Kidney glomerular epithelial cell (primary cell): ENCODE measurements at regions not wholly inside any gene's neighbourhood (a gene's known extent, or its start where the extent isn't known, plus 50 kb on each side); places are given as distances from the start of the nearest gene placed in this dataset.
"Not testable (repeated sequence)": the region's sequence is repeated elsewhere in the genome, so short reads cannot be mapped to it uniquely, and the experiment has no call there.

Experiments used
- DNase-seq: peaks from one replicate; lab custom pipeline; 2025; lab: John Stamatoyannopoulos, UW

DNA sequence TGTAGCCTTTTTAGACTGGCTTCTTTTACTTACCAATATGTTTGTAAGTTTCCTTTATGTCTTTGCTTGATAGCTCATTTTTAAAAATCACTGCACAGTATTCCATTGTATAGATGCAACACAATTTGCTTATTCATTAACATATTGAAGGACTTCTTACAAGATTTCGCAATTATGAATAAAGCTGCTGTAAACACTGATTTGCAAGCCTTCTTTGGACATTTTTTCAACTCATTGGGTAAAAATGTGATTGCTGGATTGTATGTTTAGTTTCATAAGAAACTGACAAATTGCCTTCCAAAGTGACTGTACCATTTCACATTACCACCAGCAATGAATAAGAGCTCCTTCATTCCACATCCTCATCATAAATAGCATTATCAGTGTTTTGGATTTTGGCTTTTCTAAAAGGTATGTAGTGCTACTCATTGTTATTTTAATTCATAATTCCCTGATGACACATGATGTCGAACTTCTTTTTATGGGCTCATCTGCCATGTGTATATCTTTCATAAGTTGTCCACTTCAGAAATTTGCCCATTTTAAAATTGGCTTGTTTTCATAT is 80.7 kb downstream of the TFAP2B start:
- no peak for DNase-seq

GRCh38 chr6:50902260-50902659 is 83.6 kb downstream of the TFAP2B start:
- no peak for DNase-seq

DNA sequence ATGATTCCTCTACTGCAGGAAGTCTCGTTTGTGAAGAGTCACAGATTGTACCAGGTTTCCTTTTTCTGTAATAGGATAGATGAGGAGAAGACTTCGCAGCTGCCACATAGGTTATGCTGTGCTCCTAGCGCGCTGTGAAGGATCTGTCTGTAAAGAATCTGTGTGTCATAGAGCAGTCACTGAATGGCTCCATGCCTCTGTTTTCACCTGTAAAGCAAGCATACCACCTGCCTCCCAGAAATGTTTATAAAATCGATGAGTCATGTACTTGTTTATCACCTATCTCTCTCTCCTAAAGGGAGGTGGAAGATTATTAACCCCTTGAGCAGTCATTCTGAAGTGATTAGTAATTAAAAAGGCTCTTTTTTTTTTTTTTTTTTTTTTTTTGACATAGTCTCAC is 86.6 kb downstream of the TFAP2B start:
- no peak for DNase-seq

GRCh38 chr6:50907565-50907964 is 88.9 kb downstream of the TFAP2B start:
- DNase-seq = no peak

DNA sequence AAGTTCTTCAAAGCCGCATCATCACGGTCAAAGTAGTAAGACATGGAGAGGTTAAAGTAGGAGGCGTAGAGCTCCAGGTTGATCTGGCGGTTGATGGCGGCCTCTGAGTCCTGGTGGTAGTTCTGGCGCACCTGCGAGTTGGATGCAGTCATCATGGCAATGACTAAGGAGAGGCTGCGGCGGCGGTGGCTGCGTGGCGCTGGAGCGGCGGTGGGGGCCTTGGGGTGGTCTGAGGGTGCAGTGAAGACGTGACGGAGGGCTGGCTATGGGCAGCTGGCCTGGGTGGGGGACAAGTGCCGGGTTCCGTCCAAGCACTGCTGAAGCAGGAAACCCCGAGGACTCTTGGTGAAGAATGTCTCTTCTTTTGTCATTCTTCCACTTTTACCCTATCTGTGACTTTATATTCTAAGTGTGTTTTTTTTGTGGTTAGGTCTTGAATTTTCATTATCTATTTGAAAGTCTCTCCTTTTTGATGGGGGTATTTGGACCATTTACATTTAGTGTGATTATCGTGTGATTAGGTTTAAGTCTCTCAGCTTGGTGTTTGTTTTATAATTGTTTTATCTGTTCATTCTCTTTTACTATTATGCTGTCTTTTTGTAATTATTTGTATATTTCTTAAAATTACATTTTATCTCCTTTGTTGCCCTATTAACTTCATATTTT is 94.6 kb downstream of the TFAP2B start:
- DNase-seq = no peak

GRCh38 chr6:50921378-50921777 is 102.7 kb downstream of the TFAP2B start:
- DNase-seq = not testable (repeated sequence)

DNA sequence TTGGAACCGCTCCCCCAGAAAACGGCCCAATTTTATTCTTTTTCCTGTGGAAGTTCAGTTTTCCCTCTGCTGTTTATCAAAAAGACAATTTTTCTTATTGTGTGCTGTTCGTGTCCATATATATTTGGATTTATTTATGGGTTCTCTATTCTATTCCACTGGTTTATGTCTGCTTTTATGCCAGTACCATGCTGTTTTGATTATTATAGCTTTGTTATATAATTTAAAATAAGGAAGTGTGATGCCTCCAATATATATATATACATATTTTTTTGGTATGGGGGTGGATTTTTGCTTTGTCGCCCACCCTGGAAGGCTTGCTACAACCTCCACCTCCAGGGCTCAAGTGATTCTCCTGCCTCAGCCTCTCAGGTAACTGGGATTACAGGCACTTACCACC is 103.3 kb downstream of the TFAP2B start:
- no peak for DNase-seq

DNA sequence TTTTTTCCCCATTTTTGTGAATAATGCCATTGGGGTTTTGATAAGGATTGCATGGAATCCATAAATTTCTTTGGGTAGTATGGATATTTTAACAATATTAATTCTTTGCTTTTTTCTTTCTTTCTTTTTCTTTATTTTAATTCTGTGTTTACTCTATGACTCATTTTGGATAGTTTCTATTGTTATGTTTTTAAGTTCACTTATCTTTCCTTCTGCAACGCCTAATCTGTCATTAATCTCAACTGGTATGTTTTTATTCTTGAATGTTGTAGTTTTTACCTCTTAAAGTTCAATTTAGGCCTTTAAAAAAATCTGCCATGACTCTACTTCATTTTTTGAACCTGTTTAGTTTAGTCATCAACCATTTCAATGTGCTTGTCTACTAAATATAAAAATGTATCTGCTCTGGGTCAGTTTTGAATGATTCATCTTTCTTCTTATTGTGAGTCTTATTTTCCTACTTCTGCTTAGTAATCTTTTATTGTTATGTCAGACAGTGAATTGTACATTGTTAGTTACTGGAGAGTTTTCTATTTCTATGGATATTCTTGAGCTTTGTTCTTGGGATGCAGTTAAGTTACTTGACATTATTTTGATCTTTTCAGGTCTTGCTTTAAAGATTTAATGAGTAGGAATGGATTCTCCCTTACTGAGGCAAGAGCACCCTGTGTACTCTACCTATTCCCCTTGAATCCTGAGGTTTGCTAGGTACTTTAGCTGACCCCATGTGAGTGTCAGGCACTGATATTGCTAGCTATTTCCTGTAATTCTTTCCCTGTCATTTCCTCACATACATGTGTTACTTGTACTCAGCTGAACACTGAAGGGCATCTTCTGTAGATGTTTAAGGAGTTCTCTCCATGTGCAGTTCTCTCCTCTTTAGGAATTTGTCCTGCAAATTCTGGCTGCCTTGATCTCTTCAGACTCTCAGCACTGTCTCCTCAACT is 104.2 kb downstream of the TFAP2B start:
- DNase-seq = no peak

- DNase-seq = no peak
Observed at GRCh38 chr6:50924758-50925157, 106.1 kb downstream of the TFAP2B start.

- DNase-seq = no peak
Observed at GRCh38 chr6:50925548-50925947, 106.9 kb downstream of the TFAP2B start.

DNA sequence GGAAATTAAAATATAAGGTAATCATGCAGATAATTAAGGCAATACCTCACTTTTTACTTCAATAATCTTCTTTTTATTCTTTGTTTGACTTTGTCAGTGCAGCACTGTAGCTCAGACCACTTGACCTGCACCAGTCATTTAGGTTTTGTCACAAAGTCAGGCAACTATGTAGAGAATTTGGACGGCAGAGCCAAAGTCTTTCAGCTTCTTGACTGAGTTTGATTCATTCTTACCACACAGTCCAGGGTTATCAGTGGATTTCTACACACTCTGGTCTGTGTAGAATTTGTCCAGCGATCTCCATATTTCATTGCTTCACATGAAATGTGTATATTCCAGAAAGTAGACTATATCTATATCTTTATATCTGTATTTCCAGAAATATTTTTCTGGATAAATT is 107.3 kb downstream of the TFAP2B start:
- DNase-seq = no peak

DNA sequence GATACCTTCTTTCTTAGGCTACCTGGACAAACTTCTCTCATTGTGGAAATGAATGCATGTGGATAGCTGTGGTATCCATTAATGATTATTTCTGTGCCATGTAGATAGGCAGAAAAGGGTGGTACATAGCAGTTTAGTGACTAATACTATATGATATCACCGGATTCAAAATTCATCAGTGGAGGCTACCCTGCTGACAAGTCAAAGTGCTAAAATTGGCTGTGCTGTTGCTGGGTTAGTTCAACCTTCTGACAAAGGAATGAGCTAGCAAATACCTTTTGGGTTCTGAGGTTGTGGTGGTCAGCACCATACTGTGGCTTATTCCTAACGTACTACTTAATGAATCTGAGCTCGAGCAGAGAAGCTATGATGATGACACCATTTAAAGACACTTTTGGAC is 109.1 kb downstream of the TFAP2B start:
- DNase-seq = peak; percentile 21

- DNase-seq = no peak
Observed at GRCh38 chr6:50929323-50929722, 110.7 kb downstream of the TFAP2B start.

GRCh38 chr6:50935442-50935841 is 116.8 kb downstream of the TFAP2B start:
- no peak for DNase-seq

GRCh38 chr6:50936277-50936681 is 117.6 kb downstream of the TFAP2B start:
- no peak for DNase-seq

DNA sequence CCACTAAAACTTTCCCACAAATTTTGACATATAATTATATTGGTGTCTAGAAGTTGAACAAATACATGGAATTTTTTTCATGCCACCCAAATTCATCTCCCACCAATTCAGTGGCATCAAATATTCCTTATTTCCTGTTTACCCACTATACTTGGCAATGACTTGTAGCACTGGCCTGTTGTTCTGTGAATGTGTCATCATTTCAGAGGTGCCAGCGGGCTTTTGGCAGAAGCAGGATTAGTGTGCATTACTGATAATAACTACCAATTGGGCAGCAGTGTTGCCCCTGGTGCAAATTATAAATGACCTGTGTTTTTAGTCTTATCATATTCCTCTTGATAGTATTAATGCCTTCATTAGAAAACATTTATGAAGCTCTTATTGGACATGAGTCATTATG is 121.3 kb downstream of the TFAP2B start:
- DNase-seq = no peak

DNA sequence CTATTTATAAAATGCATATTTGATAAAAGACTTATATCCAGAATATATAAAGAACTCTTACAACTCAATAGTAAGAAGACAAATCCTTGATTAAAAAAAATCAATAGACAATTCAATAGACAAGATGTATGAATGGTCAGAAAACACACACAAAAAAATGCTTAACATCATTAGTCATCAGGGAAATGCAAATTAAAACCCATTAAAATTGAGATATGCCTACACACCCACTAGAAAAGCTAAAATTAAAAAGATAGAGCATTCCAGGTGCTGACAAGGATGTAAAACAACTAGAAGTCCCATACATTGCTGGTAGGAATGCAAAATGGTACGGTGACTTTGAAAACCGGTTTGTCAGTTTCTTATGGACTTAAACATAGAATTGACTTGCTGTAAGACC is 127.1 kb downstream of the TFAP2B start:
- no peak for DNase-seq

DNA sequence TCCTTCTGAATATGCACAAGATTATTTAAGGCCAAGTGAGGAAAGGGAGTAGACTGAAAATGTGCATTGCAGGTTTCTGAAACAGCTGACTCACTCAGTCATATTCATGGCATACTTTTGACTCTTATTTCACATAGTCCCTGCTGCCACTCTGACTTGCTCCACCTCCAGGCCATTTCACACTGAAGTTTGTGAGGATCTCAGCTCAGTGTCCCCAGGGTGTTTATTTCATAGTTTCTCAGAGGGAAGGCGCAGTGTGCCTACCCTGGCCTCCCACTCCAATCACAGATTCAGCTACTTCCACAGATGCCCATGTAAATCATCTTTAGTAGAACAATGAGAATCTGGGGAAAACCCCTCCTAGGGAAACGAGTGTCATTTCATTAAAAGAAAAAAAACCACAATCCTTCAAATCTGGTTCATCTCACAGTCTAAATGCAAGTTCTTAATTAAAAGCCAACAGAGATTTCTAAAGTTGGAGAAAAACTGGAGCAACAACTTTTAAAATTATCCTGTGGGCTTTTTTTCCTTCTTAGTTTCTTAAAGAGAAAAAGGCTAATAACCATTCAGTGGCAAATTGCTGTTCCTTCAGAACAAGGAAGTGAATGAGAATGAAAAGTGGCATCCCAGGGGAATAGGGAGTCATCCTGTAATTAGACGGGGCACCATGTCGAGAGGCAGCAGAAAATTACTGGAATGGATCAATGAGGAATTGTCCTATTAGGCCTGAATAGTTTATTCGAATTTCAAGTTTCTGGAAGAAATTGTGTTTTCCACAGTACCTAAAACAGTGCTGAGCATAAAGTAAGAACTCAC is 133.6 kb downstream of the TFAP2B start:
- DNase-seq = no peak

DNA sequence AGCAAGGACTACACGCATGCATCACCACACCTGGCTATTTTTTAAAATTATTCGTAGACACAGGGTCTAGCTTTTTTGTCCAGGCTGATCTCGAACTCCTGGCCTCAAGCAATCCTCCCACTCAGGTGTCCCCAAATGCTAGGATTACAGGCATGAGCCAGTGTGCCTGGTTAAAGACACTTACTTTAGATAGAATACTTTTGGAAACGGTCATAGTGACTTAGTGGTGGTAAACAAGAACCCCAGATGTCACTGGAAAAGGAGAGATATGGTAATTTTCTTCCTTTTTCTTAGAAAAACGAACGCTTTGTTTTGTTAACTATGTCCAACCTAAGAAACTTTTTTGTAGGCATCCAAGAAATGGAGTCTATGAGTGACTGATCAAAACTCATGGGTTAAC is 137.3 kb downstream of the TFAP2B start:
- DNase-seq = no peak

GRCh38 chr6:50958148-50958697 is 139.6 kb downstream of the TFAP2B start:
- no peak for DNase-seq

- no peak for DNase-seq
Observed at GRCh38 chr6:50959081-50959641, 140.5 kb downstream of the TFAP2B start.

DNA sequence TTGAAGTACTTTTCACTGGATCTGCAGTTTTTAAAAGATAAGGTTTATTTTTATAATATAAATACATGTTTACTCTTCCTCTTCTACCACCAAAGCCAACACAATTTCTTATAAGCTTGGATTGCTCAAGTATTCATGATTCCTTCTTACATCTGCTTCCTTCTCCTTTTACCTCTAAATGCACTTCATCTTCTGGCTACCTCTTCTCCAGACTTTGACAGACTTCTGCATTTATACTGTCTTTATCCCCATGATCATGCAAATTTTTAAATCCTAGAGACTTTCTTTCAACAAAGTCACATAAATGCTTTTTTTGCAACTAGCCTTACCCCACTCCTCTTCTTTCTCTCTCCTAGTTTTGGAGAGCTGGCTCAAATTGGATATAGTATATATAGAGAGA is 142.9 kb downstream of the TFAP2B start:
- no peak for DNase-seq
